GM18867 (cell line): ENCODE measurements at regions not wholly inside any gene's neighbourhood (a gene's known extent, or its start where the extent isn't known, plus 50 kb on each side); places are given as distances from the start of the nearest gene placed in this dataset.

ENCODE experiments used
- ATAC-seq: cut with Tn5 transposase; IDR thresholded peaks from one replicate; pipeline ENCODE4 v1.9.1; 2021; ENCODE audit warnings: mild to moderate bottlenecking, moderate library complexity; ENCODE audit not compliant: unreplicated experiment

GRCh38 chr4:138671606-138672084 lies 343.9 kb upstream of the NOCT start:
- ATAC-seq: no peak

GRCh38 chr4:138671106-138671505 lies 344.5 kb upstream of the NOCT start:
- no peak for ATAC-seq

GRCh38 chr4:138670681-138671080 lies 344.9 kb upstream of the NOCT start:
- ATAC-seq: no peak

GRCh38 chr4:138669479-138670315 lies 345.9 kb upstream of the NOCT start:
- peak; percentile 56 for ATAC-seq

GRCh38 chr4:138668309-138668708 lies 347.3 kb upstream of the NOCT start:
- ATAC-seq: no peak

DNA sequence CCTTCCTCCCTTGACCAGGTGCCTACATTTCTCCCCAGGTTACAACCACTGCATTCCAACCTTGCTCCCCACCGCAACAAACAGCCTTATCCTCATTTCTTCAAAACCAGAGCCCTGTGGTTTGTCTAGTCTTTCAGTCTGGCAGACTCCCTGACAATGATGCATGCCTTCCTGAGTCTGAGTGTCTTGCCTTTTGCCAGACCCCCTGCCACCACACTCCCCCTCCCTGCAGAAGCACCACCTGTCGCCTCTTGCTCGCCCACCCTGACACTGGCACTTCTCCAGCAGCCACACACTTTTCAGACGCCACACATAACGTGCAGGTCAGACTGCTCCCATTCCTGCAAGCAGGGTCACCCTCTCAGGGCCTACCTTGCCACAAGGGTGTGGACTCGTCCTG lies 349.2 kb upstream of the NOCT start:
- ATAC-seq: no peak

DNA sequence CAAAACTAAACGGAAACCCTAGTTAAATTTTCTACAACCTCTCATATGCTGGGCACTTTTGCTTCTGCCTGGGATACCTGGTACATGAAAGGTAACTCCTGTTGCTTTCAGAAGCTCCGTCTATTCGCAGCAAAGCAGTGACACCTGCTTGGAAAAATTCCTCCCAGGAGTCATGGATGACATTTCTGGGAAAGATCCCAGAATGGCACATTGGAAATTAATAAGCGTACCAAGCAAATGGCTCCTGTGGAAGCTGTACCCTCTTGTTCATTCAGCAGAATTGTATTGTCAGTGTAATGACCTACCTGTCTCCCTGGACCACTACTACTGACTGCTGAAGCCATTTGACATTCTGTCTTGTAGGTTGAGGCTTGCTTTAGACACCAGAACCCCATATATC lies 349.7 kb upstream of the NOCT start:
- no peak for ATAC-seq

DNA sequence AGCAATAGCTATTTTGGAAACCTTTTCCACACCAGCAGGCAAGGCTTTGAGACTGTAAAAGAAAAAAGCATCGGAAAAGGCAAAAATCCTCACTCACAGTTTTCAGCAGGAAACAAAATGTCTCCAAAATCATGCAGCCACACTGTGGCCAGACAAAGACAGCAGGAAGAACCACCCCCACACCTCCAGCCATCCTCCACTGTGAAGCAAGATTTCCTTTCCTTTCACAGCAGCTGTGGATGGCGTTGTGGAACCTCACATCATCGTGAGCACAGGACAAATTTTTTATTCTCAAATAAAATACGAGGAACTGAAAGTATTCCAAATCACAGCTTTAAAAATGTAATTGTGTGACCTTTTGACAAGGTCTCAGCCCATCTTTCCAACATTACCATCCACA lies 351.7 kb upstream of the NOCT start:
- ATAC-seq: no peak

GRCh38 chr4:138659812-138660316 lies 355.7 kb upstream of the NOCT start:
- no peak for ATAC-seq

- ATAC-seq: no peak
Observed at GRCh38 chr4:138659037-138659811, 356.4 kb upstream of the NOCT start.

DNA sequence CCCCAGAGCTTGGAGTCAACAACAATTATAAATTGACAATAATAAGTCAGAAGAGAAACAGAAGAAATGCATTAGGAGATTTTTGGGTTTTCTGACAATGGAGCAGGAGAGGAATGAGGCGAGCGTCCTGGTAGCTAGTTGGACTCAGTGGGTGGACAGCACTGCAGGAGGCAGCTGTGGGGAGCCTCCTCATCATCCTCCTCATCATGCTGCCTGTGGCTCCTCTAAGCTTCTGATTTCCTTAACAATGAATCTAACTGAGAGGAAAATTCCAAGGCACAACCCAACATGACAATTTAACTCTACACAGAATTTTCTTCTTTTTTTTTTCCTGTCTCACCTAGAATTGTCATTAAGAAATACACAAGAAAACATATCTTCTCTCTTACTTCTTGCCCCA lies 357.1 kb upstream of the NOCT start:
- ATAC-seq: no peak

- no peak for ATAC-seq
Observed at GRCh38 chr4:138656990-138657389, 358.6 kb upstream of the NOCT start.

DNA sequence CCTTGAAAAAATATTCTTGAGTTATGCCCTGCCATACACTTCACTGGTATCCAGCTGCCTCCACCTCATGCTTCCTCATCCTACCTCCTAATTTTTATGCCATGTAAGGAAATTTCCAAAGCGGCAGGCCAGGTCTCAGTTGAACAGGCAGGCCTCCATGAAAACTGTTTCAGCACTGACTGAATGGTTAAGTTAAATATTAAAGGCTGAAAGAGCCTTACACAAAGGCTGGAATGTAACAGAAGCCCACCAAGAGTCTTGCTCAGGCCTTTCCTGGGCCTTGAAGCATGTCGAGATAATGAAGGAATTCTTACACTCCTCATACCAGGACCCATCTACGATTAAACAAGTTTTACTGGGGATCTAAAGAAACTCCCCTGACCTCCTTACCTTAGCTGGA lies 359.6 kb upstream of the NOCT start:
- no peak for ATAC-seq

DNA sequence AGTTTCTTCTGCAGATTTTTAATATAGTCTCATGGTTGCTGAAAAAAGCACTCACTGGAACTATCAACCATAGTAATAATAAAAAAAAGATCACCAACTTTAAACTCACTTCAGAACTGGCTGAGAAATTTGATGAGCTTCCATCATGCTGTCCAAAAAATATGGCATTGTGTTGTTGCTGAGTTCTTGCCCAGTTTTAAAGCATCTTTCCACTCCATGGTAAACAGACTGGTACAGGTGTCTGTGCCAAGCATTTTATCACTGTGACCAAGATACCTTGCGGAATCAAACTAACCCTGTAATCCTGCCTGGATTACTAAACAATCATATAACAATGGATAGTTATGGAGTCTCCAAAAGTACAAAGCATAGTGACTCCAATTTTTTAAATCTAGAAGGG lies 360.3 kb upstream of the NOCT start:
- no peak for ATAC-seq

DNA sequence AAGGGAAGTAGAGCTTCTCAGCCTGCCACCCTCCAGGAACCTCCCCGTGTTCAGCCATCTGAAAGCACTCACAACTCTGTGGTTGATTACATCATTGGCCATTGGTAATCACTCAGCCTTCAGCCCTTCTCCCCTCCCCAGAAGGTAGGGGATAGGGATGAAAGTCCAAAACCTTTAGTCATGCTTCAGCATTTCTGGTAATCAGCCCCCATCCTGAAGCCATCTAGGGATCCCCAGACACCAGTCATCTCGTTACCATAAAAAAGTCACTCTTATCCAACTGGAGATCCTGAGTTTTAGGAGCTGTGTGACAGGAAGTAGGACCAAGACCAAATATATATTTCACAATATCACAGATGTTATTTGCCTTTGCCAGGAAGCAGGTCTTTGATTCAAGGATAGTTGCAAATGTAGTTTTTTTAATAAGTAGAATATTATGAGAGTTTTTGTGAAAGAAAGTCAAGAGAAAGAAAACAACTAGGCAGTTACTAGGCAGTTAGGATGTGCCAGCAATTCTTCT lies 364.6 kb upstream of the NOCT start:
- ATAC-seq: peak; percentile 81

- no peak for ATAC-seq
Observed at GRCh38 chr4:138650495-138650894, 365.1 kb upstream of the NOCT start.

DNA sequence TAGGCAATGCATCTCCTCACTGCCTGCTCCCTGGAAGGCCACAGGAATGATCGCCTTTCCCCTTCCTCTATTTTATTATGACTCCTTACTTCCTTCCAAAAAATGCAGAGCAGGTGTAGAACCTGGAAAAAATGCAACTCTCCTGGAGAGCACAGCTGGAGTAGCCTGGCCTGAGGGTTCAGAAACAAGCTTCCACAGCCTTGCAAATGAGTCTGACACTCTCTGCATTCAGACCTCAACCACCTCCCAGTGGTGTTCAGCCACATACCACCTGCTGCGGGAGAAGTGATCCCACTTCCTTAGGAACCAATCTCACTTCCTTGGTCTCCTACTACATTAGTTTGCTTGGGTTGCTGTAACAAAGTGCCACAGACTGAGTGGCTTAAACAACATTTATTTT lies 368.1 kb upstream of the NOCT start:
- no peak for ATAC-seq

GRCh38 chr4:138646383-138646782 lies 369.2 kb upstream of the NOCT start:
- peak; percentile 37 for ATAC-seq

GRCh38 chr4:138645289-138645688 lies 370.3 kb upstream of the NOCT start:
- ATAC-seq: no peak

DNA sequence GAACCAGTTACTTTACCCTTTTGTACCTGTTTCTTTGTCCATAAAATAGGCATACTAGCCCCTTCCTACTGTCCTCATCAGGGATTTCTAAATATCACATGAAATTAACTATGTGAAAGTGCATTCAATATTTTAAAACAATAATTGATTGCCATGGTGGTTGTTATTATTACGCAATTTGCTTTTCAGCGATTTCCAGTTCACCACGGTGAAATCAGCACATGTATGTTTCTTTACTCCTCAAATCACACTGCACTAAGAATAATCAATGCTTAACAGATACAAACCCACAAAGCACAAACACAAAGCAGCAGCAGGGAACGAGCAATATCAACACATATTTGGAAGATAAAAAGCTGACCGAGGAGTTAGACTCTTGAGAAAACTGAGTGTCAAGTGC lies 371.3 kb upstream of the NOCT start:
- ATAC-seq: no peak

DNA sequence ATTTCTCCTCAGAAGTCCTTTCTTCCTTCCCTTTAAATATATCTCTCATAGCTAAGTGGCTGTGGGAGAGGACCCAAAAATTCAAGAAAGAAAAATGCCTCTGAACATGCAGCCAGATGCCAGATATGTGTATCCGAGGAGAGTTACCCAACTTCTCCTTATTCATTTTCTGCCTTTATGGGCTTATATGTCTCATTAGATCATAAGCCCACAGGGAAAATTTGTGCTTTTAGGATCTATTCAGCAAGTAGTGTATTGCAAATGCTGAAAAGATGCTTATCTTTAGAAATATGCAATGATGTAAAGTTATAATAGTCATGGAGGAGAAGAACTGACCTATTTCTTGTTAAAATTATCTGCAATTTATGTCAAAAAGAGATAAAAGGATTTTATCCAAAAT lies 371.8 kb upstream of the NOCT start:
- no peak for ATAC-seq
